HepG2 (cell line): ENCODE measurements at regions not wholly inside any gene's neighbourhood (a gene's known extent, or its start where the extent isn't known, plus 50 kb on each side); places are given as distances from the start of the nearest gene placed in this dataset.

ENCODE experiments used
- ATAC-seq: fragments of 200-7000 bp; cut with Tn5 transposase; 3 replicates; pipeline ENCODE4 v1.9.1; 2020; ENCODE audit warnings: mild to moderate bottlenecking, moderate library complexity
- BruUV-seq: library from RNA; stranded (reverse); fragments of 400-500 nt; replicated peaks from 2 replicates; lab custom pipeline; 2021; lab: Mats Ljungman, UMichigan
- CTCF ChIA-PET: fragments of 300-600 bp; formaldehyde crosslinking; extraction: SDS; loops from one replicate; lab custom pipeline; 2021; ENCODE audit warnings: low total read pairs, inconsistent platforms, low intra/inter-chr PET ratio; lab: Yijun Ruan, JAX
- POLR2A ChIA-PET: fragments of 350-600 bp; sonication (Branson Sonifier 250); formaldehyde crosslinking; loops from one replicate; lab custom pipeline; 2020; ENCODE audit warnings: antibody characterized with exemption, inconsistent platforms; lab: Yijun Ruan, JAX
- DNase-seq: peaks from one replicate; pipeline ENCODE4 v3.0.0-alpha.2; 2015; ENCODE audit warnings: low spot score
- FAIRE-seq: peaks from 3 replicates; lab custom pipeline; 2011; peaks lifted over from hg19 to GRCh38; lab: Jason Lieb, UNC
- H2AFZ ChIP-seq: one replicate; pipeline ENCODE4 v1.6.1; 2011; ENCODE audit warnings: low read length, inconsistent platforms
- H3K27ac ChIP-seq: fragments of 300-600 bp; 3 replicates; pipeline ENCODE4 v1.8.0; 2011; ENCODE audit warnings: mixed run types, mild to moderate bottlenecking, mixed read lengths, low read length, inconsistent platforms; ENCODE audit not compliant: insufficient read depth; ENCODE audit errors: extremely low read length
- H3K27me3 ChIP-seq, 2 experiments: fragments of 200-600 bp in 1 of 2; 2 replicates in 1 of 2; 3 replicates in 1 of 2; pipeline versions ENCODE4 v1.6.0 to v1.8.0; 2011; ENCODE audit warnings: low read length in 2 of 2, mild to moderate bottlenecking in 2 of 2, moderate library complexity in 2 of 2, inconsistent platforms in 1 of 2; ENCODE audit not compliant: insufficient read depth in 2 of 2, control insufficient read depth in 1 of 2
- H3K36me3 ChIP-seq, 2 experiments: fragments of 200-600 bp in 1 of 2; replicated peaks in 1 of 2; 2 replicates in 1 of 2; 3 replicates in 1 of 2; pipeline versions ENCODE4 v1.5.1 to v1.8.0; 2011; ENCODE audit warnings: low read length in 2 of 2, inconsistent platforms in 1 of 2; ENCODE audit not compliant: insufficient read depth in 2 of 2, control insufficient read depth in 1 of 2
- H3K4me1 ChIP-seq: 2 replicates; pipeline ENCODE4 v1.5.1; 2012; ENCODE audit warnings: low read length, inconsistent platforms; ENCODE audit not compliant: insufficient read depth
- H3K4me2 ChIP-seq: 2 replicates; pipeline ENCODE4 v1.6.0; 2011; ENCODE audit warnings: low read depth, low read length, inconsistent platforms
- H3K4me3 ChIP-seq, 3 experiments: fragments of 200-600 bp in 1 of 3; sonication (generic), shearing (Covaris generic) in 1 of 3; replicated peaks in 1 of 3; 2 replicates each; pipeline ENCODE4 v1.5.1; 2011 to 2016; ENCODE audit warnings: low read length in 3 of 3, inconsistent platforms in 2 of 3, low read depth in 2 of 3, mild to moderate bottlenecking in 2 of 3, control low read depth in 1 of 3, mixed read lengths in 1 of 3; ENCODE audit not compliant: insufficient read depth in 1 of 3
- H3K79me2 ChIP-seq: one replicate; pipeline ENCODE4 v1.6.1; 2011; ENCODE audit warnings: low read length, inconsistent platforms; ENCODE audit not compliant: insufficient read depth
- H3K9ac ChIP-seq: 2 replicates; pipeline ENCODE4 v1.6.0; 2011; ENCODE audit warnings: mild to moderate bottlenecking, low read depth, low read length, inconsistent platforms; ENCODE audit not compliant: insufficient read depth
- H3K9me3 ChIP-seq: 2 replicates; pipeline ENCODE4 v1.5.1; 2012; ENCODE audit warnings: mild to moderate bottlenecking, low read length
- H4K20me1 ChIP-seq: 2 replicates; pipeline ENCODE4 v1.6.0; 2011; ENCODE audit warnings: inconsistent platforms, mild to moderate bottlenecking, low read length, moderate library complexity; ENCODE audit not compliant: insufficient read depth
- BRCA1 ChIP-seq: sonication (generic); formaldehyde crosslinking; IDR thresholded peaks from 2 replicates; pipeline ENCODE4 v1.4.0; 2020; ENCODE audit warnings: missing genetic modification reagents
- CREM ChIP-seq, 2 experiments: sonication (generic) in 1 of 2; formaldehyde crosslinking in 1 of 2; IDR thresholded peaks; 2 replicates each; pipeline versions ENCODE4 v1.4.0 to v1.6.1; 2016 to 2020; ENCODE audit warnings: antibody characterized with exemption in 1 of 2, mild to moderate bottlenecking in 1 of 2, missing genetic modification reagents in 1 of 2
- DDIT3 ChIP-seq: sonication (generic); formaldehyde crosslinking; IDR thresholded peaks from 2 replicates; pipeline ENCODE4 v1.4.0; 2020; ENCODE audit warnings: mild to moderate bottlenecking, missing genetic modification reagents
- GPBP1L1 ChIP-seq: sonication (generic); formaldehyde crosslinking; IDR thresholded peaks from 2 replicates; pipeline ENCODE4 v1.5.0; 2020; ENCODE audit warnings: mild to moderate bottlenecking, missing genetic modification reagents
- IRF9 ChIP-seq: sonication (generic); formaldehyde crosslinking; IDR thresholded peaks from 2 replicates; pipeline ENCODE4 v1.8.0; 2022; ENCODE audit warnings: missing genetic modification reagents, mild to moderate bottlenecking, borderline replicate concordance
- NCOA5 ChIP-seq: sonication (generic); formaldehyde crosslinking; IDR thresholded peaks from 2 replicates; pipeline ENCODE4 v1.4.0; 2020; ENCODE audit warnings: missing genetic modification reagents
- NFE2L1 ChIP-seq: sonication (generic); formaldehyde crosslinking; IDR thresholded peaks from 2 replicates; pipeline ENCODE4 v1.4.0; 2020; ENCODE audit warnings: missing genetic modification reagents, mild to moderate bottlenecking, borderline replicate concordance
- NR1H2 ChIP-seq: sonication (generic); formaldehyde crosslinking; IDR thresholded peaks from 2 replicates; pipeline ENCODE4 v1.8.1; 2022; ENCODE audit warnings: low read depth, missing genetic modification reagents, borderline replicate concordance
- TFAP4 ChIP-seq: sonication (generic); IDR thresholded peaks from 2 replicates; pipeline ENCODE4 v1.6.1; 2016; ENCODE audit warnings: low read depth, borderline replicate concordance
- TRIM24 ChIP-seq: sonication (generic); formaldehyde crosslinking; IDR thresholded peaks from 2 replicates; pipeline ENCODE4 v1.8.0; 2022; ENCODE audit warnings: mild to moderate bottlenecking, missing genetic modification reagents
- ZFAT ChIP-seq: sonication (generic); formaldehyde crosslinking; conservative IDR thresholded peaks from 2 replicates; pipeline ENCODE4 v1.8.1; 2023; ENCODE audit warnings: missing genetic modification reagents, inconsistent platforms
- ZNF224 ChIP-seq: sonication (generic); formaldehyde crosslinking; IDR thresholded peaks from 2 replicates; pipeline ENCODE4 v1.5.0; 2020; ENCODE audit warnings: mild to moderate bottlenecking, missing genetic modification reagents
- ZNF251 ChIP-seq: sonication (generic); formaldehyde crosslinking; IDR thresholded peaks from 2 replicates; pipeline ENCODE4 v1.9.0; 2021; ENCODE audit warnings: mild to moderate bottlenecking, missing genetic modification reagents
- ZNF331 ChIP-seq: sonication (generic); formaldehyde crosslinking; IDR thresholded peaks from 2 replicates; pipeline ENCODE4 v1.4.0; 2020; ENCODE audit warnings: missing genetic modification reagents
- ZNF556 ChIP-seq: sonication (generic); formaldehyde crosslinking; IDR thresholded peaks from 2 replicates; pipeline ENCODE4 v1.4.0; 2020; ENCODE audit warnings: mild to moderate bottlenecking, missing genetic modification reagents, borderline replicate concordance
- ZNF616 ChIP-seq: sonication (generic); formaldehyde crosslinking; IDR thresholded peaks from 2 replicates; pipeline ENCODE4 v1.5.0; 2020; ENCODE audit warnings: low read depth, mild to moderate bottlenecking, missing genetic modification reagents
- WGBS: methylation state at CpG from one replicate; pipeline ENCODE4 v1.1.6; 2017; ENCODE audit warnings: low lambda C conversion rate; 5-methylcytosine and 5-hydroxymethylcytosine counted together
- in situ Hi-C: cut with HindIII; loops from 2 replicates; pipeline ENCODE4 v1.10.0; 2017; ENCODE audit warnings: low pct_unique_long_range_greater_than_20kb; ENCODE audit not compliant: extremely low pct_ligation_motif_present
- intact Hi-C: fragments of 100-400 bp; cut with micrococcal nuclease; formaldehyde crosslinking; loops from one replicate; pipeline ENCODE4 v1.10.0; 2022; ENCODE audit not compliant: unreplicated experiment
- TF ChIP-seq, protein P1 (sequence below): IDR thresholded peaks from 2 replicates; pipeline ENCODE4 v1.6.1; 2016; ENCODE audit warnings: missing compliant biosample characterization, missing genetic modification reagents, borderline replicate concordance
- TF ChIP-seq, protein P2 (sequence below): sonication (generic); formaldehyde crosslinking; IDR thresholded peaks from 2 replicates; pipeline ENCODE4 v1.5.1; 2020; ENCODE audit warnings: mild to moderate bottlenecking, missing genetic modification reagents, borderline replicate concordance

DNA sequence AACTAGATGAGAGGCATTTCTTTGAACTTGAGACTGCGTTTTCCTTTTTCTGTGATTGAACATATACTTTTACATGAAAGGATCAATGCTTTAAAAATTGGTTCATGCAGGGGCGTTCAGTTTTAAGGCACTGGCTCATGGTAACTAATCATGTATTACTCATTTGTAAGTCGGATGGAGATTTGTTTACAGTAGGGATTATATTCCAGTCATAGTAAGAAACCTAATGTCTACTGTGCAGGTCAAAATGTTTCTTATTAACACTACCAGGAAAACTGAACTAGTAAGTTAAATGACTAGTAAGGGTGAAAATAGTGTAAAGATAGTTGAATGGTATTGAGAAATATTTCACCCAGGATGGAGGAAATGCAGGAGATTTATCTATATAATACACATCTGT is 258.8 kb upstream of the GBE1 start:
- H3K79me2 ChIP-seq: no peaks in the 10 kb centered on the region
- intact Hi-C loops (no loop called here), in situ Hi-C loops (no loop called here)
- BruUV-seq: no TSS peak
- H3K4me2 ChIP-seq: no peak overlapping the region
- 56% methylated on average over 3 of the region's 3 CpGs for WGBS
- no peaks in the 10 kb centered on the region for H4K20me1 ChIP-seq
- no peak overlapping the region for H3K4me3 ChIP-seq
- no peaks in the 10 kb centered on the region for H3K36me3 ChIP-seq
- no peak overlapping the region for H3K27ac ChIP-seq
- no peak for TF ChIP-seq DDIT3
- TF ChIP-seq IRF9 (CRISPR knock-in tag): no peak
- no peak for TF ChIP-seq ZNF331 (CRISPR knock-in tag)
- no peak for TF ChIP-seq TRIM24 (CRISPR knock-in tag)
- no peak for TF ChIP-seq ZNF556 (CRISPR knock-in tag)
- no peak for TF ChIP-seq GPBP1L1 (CRISPR knock-in tag)
- no peak for TF ChIP-seq ZFAT (CRISPR knock-in tag)
- no peak for TF ChIP-seq ZNF224 (CRISPR knock-in tag)
- no peak for TF ChIP-seq NR1H2 (CRISPR knock-in tag)
- TF ChIP-seq, protein P1, sequence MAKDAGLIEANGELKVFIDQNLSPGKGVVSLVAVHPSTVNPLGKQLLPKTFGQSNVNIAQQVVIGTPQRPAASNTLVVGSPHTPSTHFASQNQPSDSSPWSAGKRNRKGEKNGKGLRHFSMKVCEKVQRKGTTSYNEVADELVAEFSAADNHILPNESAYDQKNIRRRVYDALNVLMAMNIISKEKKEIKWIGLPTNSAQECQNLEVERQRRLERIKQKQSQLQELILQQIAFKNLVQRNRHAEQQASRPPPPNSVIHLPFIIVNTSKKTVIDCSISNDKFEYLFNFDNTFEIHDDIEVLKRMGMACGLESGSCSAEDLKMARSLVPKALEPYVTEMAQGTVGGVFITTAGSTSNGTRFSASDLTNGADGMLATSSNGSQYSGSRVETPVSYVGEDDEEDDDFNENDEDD (CRISPR knock-in tag): no peak
- TF ChIP-seq NCOA5 (CRISPR knock-in tag): no peak
- TF ChIP-seq NFE2L1 (CRISPR knock-in tag): no peak
- TF ChIP-seq CREM (IDR thresholded peaks at IDR 0.05): no peak
- TF ChIP-seq CREM (CRISPR knock-in tag; IDR thresholded peaks at IDR 0.05): no peak
- TF ChIP-seq BRCA1 (CRISPR knock-in tag): no peak
- TF ChIP-seq, protein P2, sequence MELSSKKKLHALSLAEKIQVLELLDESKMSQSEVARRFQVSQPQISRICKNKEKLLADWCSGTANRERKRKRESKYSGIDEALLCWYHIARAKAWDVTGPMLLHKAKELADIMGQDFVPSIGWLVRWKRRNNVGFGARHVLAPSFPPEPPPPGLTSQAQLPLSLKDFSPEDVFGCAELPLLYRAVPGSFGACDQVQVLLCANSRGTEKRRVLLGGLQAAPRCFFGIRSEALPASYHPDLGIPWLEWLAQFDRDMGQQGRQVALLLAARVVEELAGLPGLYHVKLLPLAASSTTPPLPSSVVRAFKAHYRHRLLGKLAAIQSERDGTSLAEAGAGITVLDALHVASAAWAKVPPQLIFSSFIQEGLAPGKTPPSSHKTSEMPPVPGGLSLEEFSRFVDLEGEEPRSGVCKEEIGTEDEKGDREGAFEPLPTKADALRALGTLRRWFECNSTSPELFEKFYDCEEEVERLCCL: no peak
- TF ChIP-seq ZNF251: no peak
- TF ChIP-seq ZNF616 (CRISPR knock-in tag): no peak
- TF ChIP-seq TFAP4: no peak
- no peak overlapping the region for H3K9ac ChIP-seq
- H3K27me3 ChIP-seq: no peaks in the 10 kb centered on the region; a peak in 1 of 5 replicates
- no peak overlapping the region for H2AFZ ChIP-seq
- DNase-seq (no peak), FAIRE-seq (no peak), ATAC-seq (no peak)
- no peaks in the 10 kb centered on the region for H3K9me3 ChIP-seq
- CTCF ChIA-PET: no interaction called here
- H3K4me1 ChIP-seq: no peaks in the 10 kb centered on the region
- POLR2A ChIA-PET: no interaction called here
